Subcutaneous abdominal adipose tissue (tissue), 5 donors: ENCODE measurements at regions not wholly inside any gene's neighbourhood (a gene's known extent, or its start where the extent isn't known, plus 50 kb on each side); places are given as distances from the start of the nearest gene placed in this dataset.
A peak's percentile ranks its signal among the peaks of the same experiment; 100 is the strongest.
"Not testable (repeated sequence)": the region's sequence is repeated elsewhere in the genome, so short reads cannot be mapped to it uniquely, and the experiment has no call there.

Experiments used
- H3K27ac ChIP-seq: one replicate; pipeline ENCODE4 v1.7.0; 2013; ENCODE audit warnings: low read depth, mild to moderate bottlenecking, inconsistent platforms, low read length, moderate library complexity
- H3K27me3 ChIP-seq, 5 donors: one replicate each; pipeline ENCODE4 v1.7.0; 2013; ENCODE audit warnings: low read length in 5 of 5, inconsistent platforms in 1 of 5; ENCODE audit not compliant: control insufficient read depth in 5 of 5, insufficient read depth in 4 of 5
- H3K36me3 ChIP-seq, 5 donors: one replicate each; pipeline ENCODE4 v1.7.0; 2013; ENCODE audit warnings: low read length in 5 of 5; ENCODE audit not compliant: control insufficient read depth in 5 of 5, insufficient read depth in 5 of 5
- H3K4me1 ChIP-seq, 5 donors: one replicate each; pipeline ENCODE4 v1.7.0; 2013; ENCODE audit warnings: low read length in 5 of 5, mild to moderate bottlenecking in 3 of 5, moderate library complexity in 1 of 5; ENCODE audit not compliant: control insufficient read depth in 5 of 5, insufficient read depth in 5 of 5
- H3K4me3 ChIP-seq, 5 donors: one replicate each; pipeline ENCODE4 v1.7.0; 2013; ENCODE audit warnings: low read length in 5 of 5, low read depth in 1 of 5
- H3K9ac ChIP-seq, 5 donors: one replicate each; pipeline ENCODE4 v1.7.0; 2013; ENCODE audit warnings: low read length in 5 of 5, mild to moderate bottlenecking in 4 of 5, moderate library complexity in 3 of 5
- H3K9me3 ChIP-seq, 5 donors: one replicate each; pipeline ENCODE4 v1.7.0; 2013; ENCODE audit warnings: low read length in 5 of 5; ENCODE audit not compliant: control insufficient read depth in 5 of 5
- donor health status: healthy.
- donor health status: healthy.
- donor health status: healthy.
- donor health status: healthy.
- donor health status: healthy.

DNA sequence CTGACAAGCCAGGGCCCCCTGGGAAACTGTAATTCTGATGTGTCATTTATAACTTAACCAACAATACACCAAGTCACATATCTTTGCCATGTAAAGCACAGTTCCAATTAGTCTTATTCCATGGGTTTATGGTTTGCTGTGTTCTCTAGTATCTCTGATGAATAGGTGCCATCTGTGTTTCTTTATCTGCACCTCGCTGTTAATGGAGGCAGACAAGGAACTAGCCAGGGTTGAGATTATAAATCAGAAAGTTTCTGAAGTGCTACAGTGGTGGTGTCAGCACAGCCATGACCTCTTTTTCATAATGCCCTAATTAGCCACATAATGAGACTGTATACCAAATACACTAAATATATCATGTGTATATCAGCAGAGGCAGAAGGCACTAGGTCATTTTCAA, 866.4 kb downstream of the PLOD2 start:
- no peaks in the 10 kb centered on the region for H3K4me1 ChIP-seq
- H3K27me3 ChIP-seq, result no peaks in the 10 kb centered on the region
- no peak overlapping the region for H3K4me3 ChIP-seq
- no peaks in the 10 kb centered on the region for H3K9me3 ChIP-seq
- no peaks in the 10 kb centered on the region for H3K36me3 ChIP-seq
- no peak overlapping the region for H3K9ac ChIP-seq
- no peak overlapping the region for H3K27ac ChIP-seq

DNA sequence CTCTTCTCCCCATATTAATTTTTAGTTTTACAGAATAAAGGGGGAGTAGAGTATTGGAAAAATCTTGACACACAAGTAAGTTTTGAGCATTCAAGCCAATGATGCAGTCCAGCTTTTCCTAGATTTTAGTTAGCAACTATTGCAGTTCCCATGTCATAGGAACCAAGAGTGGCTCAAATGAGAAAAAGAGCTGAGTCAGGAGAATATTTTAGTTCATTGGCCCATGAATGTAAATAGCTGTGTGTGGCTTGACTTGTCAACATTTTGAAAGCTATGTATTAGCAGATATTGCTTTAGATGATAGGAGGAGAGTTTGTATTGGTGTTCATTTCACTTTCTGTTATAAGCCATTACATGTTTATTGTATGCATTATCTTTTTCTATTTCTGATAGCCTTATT, 853.7 kb downstream of the PLOD2 start:
- H3K36me3 ChIP-seq, result no peaks in the 10 kb centered on the region

DNA sequence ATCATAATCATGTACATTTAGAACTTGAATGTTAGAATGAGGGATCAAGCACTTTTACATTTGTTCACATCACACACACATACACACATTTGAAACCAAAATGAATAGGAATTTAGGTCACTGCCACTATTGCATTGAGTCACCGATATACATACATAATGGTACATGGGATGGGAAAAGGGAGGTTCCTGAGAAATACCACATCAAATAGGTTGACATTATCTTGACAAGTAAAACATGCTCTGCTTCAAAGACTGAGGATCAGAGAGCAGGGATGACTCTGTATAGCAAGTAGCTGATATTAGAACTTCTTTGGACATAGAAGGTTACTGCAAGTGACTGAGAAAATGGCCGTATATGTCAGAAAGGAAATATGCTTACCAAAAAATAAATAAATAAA, 847.2 kb downstream of the PLOD2 start:
- Histone ChIP-seq H3K9me3 (no peaks in the 10 kb centered on the region), H3K36me3 (no peaks in the 10 kb centered on the region)

More for the DNA sequence above, 853.7 kb downstream of the PLOD2 start:
- no peaks in the 10 kb centered on the region for H3K4me1 ChIP-seq
- no peak overlapping the region for H3K4me3 ChIP-seq
- H3K9ac ChIP-seq, result no peak overlapping the region
- H3K27ac ChIP-seq, result no peak overlapping the region
- no peaks in the 10 kb centered on the region for H3K27me3 ChIP-seq
- no peaks in the 10 kb centered on the region for H3K9me3 ChIP-seq

DNA sequence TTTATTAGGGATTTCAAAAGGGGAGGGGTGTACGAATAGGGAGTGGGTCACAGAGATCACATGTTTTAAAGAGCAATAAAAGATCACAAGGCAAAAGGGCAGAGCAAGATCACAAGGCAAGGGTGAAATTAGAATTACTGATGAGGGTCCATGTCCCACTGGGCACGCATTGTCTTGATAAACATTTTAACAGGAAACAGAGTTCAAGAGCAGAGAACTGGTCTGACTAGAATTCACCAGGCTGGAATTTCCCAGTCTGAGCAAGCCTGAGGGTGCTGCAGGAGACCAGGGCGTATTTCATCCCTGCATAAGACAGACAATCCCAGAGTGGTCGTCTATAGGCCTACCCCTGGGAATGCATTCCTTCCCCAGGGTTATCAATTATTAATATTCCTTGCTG, 844.7 kb downstream of the PLOD2 start:
- not testable (repeated sequence) for H3K4me3 ChIP-seq, H3K36me3 ChIP-seq

More for the DNA sequence above, 847.2 kb downstream of the PLOD2 start:
- Histone ChIP-seq H3K27me3 (no peaks in the 10 kb centered on the region), H3K9ac (no peak overlapping the region), H3K4me3 (no peak overlapping the region), H3K27ac (no peak overlapping the region), H3K4me1 (no peaks in the 10 kb centered on the region)

DNA sequence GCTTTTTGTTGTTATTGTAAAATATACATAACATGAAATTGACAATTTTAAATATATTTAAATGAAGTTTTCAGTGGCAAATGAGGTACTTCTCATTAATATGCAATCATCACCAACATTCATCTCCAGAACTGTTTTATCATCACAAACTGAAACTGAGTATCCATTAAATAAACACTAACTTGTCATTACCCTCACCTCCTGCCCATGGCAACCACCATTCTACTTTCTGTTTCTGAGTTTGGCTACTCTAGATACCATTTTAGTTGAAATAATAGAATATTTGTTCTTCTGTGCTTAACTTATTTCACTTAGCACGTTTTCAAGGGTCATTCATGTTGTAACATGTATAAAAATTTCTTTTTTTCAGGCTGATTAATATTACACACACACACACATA, 834.3 kb downstream of the PLOD2 start:
- Histone ChIP-seq H3K4me3 (no peak overlapping the region), H3K9me3 (no peaks in the 10 kb centered on the region), H3K27ac (no peak overlapping the region), H3K4me1 (no peaks in the 10 kb centered on the region), H3K27me3 (no peaks in the 10 kb centered on the region), H3K9ac (no peak overlapping the region), H3K36me3 (no peaks in the 10 kb centered on the region)

More for the DNA sequence above, 844.7 kb downstream of the PLOD2 start:
- H3K27ac ChIP-seq, H3K27me3 ChIP-seq, H3K4me1 ChIP-seq, H3K9me3 ChIP-seq, H3K9ac ChIP-seq: not testable (repeated sequence)

DNA sequence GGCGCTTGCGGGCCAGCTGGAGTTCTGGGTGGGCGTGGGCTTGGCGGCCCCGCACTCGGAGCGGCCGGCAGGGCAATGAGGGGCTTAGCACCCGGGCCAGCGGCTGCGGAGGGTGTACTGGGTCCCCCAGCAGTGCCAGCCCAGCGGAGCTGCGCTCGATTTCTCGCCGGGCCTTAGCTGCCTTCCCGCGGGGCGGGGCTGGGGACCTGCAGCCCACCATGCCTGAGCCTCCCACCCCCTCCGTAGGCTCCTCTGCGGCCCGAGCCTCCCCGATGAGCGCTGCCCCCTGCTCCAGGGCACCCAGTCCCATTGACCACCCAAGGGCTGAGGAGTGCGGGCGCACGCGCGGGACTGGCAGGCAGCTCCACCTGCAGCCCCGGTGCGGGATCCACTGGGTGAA, 827.6 kb downstream of the PLOD2 start:
- H3K9me3 ChIP-seq, H3K36me3 ChIP-seq, H3K27me3 ChIP-seq, H3K27ac ChIP-seq, H3K9ac ChIP-seq, H3K4me1 ChIP-seq, H3K4me3 ChIP-seq: not testable (repeated sequence)

DNA sequence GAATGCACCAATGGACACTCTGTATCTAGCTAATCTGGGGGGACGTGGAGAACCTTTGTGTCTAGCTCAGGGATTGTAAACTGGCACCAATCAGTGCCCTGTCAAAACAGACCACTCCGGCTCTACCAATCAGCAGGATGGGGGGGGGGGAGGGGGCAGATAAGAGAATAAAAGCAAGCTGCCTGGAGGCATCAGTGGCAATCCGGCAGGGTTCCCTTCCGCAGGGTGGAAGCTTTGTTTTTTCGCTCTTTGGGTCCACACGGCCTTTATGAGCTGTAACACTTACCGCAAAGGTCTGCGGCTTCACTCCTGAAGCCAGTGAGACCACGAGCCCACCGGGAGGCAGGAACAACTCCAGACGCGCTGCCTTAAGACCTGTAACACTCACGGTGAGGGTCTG, 827.1 kb downstream of the PLOD2 start:
- no peaks in the 10 kb centered on the region for H3K27me3 ChIP-seq
- no peaks in the 10 kb centered on the region for H3K4me1 ChIP-seq
- no peak overlapping the region for H3K9ac ChIP-seq
- no peaks in the 10 kb centered on the region for H3K9me3 ChIP-seq
- H3K4me3 ChIP-seq, result no peak overlapping the region
- H3K27ac ChIP-seq, result no peak overlapping the region
- H3K36me3 ChIP-seq, result no peaks in the 10 kb centered on the region

DNA sequence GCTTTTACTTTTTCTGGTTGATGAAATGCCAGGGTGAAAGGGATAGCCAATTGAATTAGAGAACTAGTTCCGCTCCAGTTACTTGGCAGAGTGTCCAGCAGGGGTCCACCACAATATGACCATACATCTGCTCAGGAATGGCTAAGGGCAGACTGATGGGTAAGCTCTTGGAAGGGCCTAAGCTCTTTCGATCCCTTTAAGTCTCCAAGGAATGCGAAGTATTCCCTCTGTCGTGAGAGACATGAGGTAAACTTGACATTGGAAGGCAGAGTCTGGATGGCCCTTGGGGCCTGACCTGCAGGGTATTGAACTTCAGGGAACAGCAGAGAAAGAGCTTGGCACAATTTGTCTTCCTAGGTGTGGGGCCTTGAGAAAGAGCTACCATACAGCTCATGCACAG, 805.8 kb downstream of the PLOD2 start:
- no peaks in the 10 kb centered on the region for H3K27me3 ChIP-seq
- no peaks in the 10 kb centered on the region for H3K36me3 ChIP-seq
- no peak overlapping the region for H3K9ac ChIP-seq
- H3K4me1 ChIP-seq, result no peaks in the 10 kb centered on the region
- H3K4me3 ChIP-seq, result no peak overlapping the region
- no peak overlapping the region for H3K27ac ChIP-seq
- H3K9me3 ChIP-seq, result peaks cover 0 to 30% (median 24%) of the 10 kb centered on the region in 5 donors

DNA sequence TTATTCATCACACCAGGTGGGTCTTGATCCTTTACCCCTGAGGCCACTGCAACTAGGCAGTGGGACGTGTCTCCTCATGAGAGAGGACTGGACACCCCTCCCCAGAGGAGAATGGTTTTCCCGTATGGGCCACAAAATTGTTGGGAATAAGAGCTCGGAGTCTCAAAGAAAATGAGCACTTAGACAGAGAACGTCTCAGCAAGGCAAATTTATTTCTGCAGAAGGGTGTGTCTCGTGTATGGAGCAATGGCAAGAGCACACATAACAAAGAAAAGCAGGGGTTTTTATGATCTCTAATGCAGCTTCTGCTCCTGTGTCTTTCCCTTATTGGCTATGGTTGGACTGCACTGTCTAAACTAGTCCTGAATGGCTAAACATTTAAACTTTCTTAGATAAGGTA, 803.5 kb downstream of the PLOD2 start:
- Histone ChIP-seq H3K9me3 (peaks cover 0 to 30% (median 24%) of the 10 kb centered on the region in 5 donors), H3K9ac (no peak overlapping the region), H3K27ac (no peak overlapping the region), H3K36me3 (no peaks in the 10 kb centered on the region), H3K4me3 (peak overlapping the region in 1 of 5 donors; percentile 16), H3K4me1 (no peaks in the 10 kb centered on the region), H3K27me3 (no peaks in the 10 kb centered on the region)

DNA sequence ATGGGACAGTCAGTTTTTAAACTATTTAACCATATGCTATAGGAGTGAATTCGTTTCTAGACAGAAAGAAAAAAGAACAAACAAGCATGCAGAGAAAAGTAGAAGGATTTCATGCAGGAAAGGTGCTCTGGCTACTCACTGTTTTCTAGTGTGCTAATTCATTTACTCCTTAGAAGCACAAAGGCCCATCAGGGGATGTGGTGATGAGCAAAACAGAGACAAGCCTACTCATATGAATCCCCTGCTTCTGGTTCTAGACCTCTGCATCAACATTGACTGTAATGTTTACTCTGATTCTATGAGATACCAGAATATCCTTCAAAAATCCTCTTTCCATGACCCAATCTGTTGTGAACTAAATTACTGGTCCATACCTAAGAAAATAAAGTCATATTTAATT, 801.9 kb downstream of the PLOD2 start:
- H3K36me3 ChIP-seq, result no peaks in the 10 kb centered on the region
- no peak overlapping the region for H3K9ac ChIP-seq
- peaks cover 0 to 23% (median 18%) of the 10 kb centered on the region in 5 donors for H3K9me3 ChIP-seq
- H3K4me1 ChIP-seq, result no peaks in the 10 kb centered on the region
- no peak overlapping the region for H3K27ac ChIP-seq
- H3K4me3 ChIP-seq, result no peak overlapping the region
- H3K27me3 ChIP-seq, result no peaks in the 10 kb centered on the region

DNA sequence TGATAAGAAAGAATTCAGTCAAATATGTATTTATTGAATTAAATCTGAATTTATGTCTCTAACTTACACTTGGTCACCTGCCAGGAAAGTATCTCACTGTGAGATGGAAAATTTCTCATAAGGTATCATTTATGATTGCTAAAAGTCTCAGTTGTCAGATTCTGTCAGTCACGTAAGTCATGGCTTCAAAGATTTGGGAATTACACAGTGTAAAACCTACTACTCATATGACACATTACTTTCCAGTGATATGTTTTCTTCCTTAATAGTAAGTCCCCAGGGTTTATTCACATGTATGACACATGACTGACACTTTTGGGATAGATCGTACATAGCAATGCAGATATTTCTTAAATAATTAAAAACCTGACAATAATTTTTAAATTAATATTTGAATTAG, 792.2 kb downstream of the PLOD2 start:
- no peak overlapping the region for H3K4me3 ChIP-seq
- H3K27ac ChIP-seq, result no peak overlapping the region
- no peak overlapping the region for H3K9ac ChIP-seq
- H3K36me3 ChIP-seq, result no peaks in the 10 kb centered on the region
- no peaks in the 10 kb centered on the region for H3K27me3 ChIP-seq
- no peaks in the 10 kb centered on the region for H3K9me3 ChIP-seq
- no peaks in the 10 kb centered on the region for H3K4me1 ChIP-seq
